Femur (tissue), 1 donor: ENCODE measurements at regions not wholly inside any gene's neighbourhood (a gene's known extent, or its start where the extent isn't known, plus 50 kb on each side); places are given as distances from the start of the nearest gene placed in this dataset.

Experiments
- DNase-seq: peaks from one replicate; pipeline ENCODE4 v3.0.0-alpha.2; 2017

- DNase-seq = no peak
Observed at GRCh38 chr1:116232989-116233514, 121.9 kb downstream of the MAB21L3 start.

- no peak for DNase-seq
Observed at GRCh38 chr1:116234429-116234828, 123.2 kb downstream of the MAB21L3 start.

GRCh38 chr1:116239916-116240315, 128.7 kb downstream of the MAB21L3 start:
- DNase-seq = no peak

GRCh38 chr1:116242741-116243140, 130.3 kb upstream of the ATP1A1 start:
- no peak for DNase-seq

GRCh38 chr1:116243333-116244054, 129.6 kb upstream of the ATP1A1 start:
- DNase-seq = no peak

- no peak for DNase-seq
Observed at GRCh38 chr1:116246174-116246573, 126.9 kb upstream of the ATP1A1 start.

- no peak for DNase-seq
Observed at GRCh38 chr1:116252271-116252670, 120.8 kb upstream of the ATP1A1 start.

GRCh38 chr1:116252785-116253184, 120.3 kb upstream of the ATP1A1 start:
- no peak for DNase-seq

- no peak for DNase-seq
Observed at GRCh38 chr1:116253566-116254382, 119.3 kb upstream of the ATP1A1 start.

- no peak for DNase-seq
Observed at GRCh38 chr1:116254776-116255175, 118.3 kb upstream of the ATP1A1 start.

GRCh38 chr1:116255486-116256285, 117.4 kb upstream of the ATP1A1 start:
- DNase-seq = no peak

GRCh38 chr1:116256286-116256649, 116.8 kb upstream of the ATP1A1 start:
- DNase-seq = no peak

GRCh38 chr1:116256875-116257274, 116.2 kb upstream of the ATP1A1 start:
- no peak for DNase-seq

GRCh38 chr1:116257341-116257767, 115.7 kb upstream of the ATP1A1 start:
- DNase-seq = no peak

GRCh38 chr1:116257836-116258235, 115.2 kb upstream of the ATP1A1 start:
- DNase-seq = no peak

GRCh38 chr1:116258668-116259419, 114.2 kb upstream of the ATP1A1 start:
- no peak for DNase-seq

GRCh38 chr1:116259663-116260062, 113.4 kb upstream of the ATP1A1 start:
- DNase-seq = no peak

GRCh38 chr1:116260115-116260514, 112.9 kb upstream of the ATP1A1 start:
- no peak for DNase-seq

GRCh38 chr1:116260621-116261020, 112.4 kb upstream of the ATP1A1 start:
- no peak for DNase-seq

GRCh38 chr1:116261227-116261626, 111.8 kb upstream of the ATP1A1 start:
- DNase-seq = no peak

- DNase-seq = no peak
Observed at GRCh38 chr1:116262207-116262994, 110.6 kb upstream of the ATP1A1 start.

GRCh38 chr1:116262995-116263385, 110.1 kb upstream of the ATP1A1 start:
- DNase-seq = no peak
